ENCODE measurements at regions not wholly inside any gene's neighbourhood (a gene's known extent, or its start where the extent isn't known, plus 50 kb on each side); places are given as distances from the start of the nearest gene placed in this dataset.

DNA sequence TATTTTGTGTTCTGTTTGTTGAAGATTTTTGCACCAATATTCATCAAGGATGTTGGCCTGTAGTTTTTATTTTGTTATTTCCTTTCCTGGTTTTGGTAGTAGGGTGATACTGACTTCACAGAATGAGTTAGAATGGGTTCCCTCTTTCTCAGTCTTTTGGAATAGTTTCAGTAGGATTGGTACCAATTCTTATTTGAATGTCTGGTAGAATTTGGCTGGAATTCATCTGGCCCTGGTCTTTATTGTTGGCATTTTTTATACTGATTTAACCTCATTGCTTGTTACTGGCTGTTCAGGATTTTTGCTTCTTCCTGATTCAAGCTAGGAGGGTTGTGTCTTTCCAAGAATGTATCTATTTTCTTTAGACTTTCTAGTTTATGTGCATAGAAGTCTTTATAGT, 263.7 kb downstream of the SOX11 start:
- TF ChIP-seq, protein P1, sequence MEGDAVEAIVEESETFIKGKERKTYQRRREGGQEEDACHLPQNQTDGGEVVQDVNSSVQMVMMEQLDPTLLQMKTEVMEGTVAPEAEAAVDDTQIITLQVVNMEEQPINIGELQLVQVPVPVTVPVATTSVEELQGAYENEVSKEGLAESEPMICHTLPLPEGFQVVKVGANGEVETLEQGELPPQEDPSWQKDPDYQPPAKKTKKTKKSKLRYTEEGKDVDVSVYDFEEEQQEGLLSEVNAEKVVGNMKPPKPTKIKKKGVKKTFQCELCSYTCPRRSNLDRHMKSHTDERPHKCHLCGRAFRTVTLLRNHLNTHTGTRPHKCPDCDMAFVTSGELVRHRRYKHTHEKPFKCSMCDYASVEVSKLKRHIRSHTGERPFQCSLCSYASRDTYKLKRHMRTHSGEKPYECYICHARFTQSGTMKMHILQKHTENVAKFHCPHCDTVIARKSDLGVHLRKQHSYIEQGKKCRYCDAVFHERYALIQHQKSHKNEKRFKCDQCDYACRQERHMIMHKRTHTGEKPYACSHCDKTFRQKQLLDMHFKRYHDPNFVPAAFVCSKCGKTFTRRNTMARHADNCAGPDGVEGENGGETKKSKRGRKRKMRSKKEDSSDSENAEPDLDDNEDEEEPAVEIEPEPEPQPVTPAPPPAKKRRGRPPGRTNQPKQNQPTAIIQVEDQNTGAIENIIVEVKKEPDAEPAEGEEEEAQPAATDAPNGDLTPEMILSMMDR (IDR thresholded peaks at IDR 0.05): no peak

DNA sequence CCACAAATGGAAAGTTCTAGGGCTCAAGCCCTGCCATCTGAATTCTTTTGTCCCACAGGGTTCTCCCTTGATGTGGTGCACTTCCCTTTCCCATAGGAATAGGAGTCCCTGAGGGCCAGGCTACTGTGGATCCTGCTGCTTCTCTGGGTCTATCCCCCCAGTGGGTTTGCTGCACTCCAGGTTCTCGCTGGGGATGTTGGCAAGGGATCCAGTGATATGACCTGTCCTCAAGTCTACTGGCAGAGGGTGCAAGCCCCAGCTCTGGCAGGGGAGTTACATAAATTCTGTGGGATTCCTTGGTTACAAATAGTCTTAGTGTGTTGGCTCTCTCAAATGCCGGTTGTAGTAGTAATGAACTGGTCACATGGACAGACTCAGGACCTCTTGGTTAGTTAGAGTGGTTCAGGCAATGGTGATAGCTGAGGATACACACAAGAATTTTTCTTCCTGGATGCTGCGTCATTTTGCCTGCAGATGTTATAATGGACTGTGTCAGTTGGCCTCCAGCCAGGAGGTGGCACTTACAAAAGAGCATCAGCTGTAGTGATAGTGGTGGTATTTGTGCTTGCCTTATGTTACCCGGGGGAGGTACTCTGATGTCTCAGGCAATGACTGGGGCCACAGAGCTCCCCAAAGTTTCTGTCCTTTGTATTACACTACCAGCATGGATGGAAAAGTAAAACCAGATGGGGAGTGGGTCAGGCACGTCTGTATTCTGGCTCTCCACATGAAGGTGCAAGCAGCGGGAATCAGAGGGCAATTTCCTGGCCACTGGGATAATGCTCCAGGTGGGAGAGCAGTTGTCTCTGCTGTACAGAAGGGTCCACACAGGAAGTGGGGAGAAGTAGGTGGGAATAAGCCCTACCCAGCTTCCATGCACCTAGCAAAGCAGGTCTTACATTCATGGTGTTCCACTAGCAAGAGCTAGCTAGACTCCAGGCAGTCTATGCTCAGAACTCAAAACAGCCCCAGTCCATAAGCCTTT, 267.9 kb downstream of the SOX11 start:
- TF ChIP-seq, protein P1 (IDR thresholded peaks at IDR 0.05): no peak

DNA sequence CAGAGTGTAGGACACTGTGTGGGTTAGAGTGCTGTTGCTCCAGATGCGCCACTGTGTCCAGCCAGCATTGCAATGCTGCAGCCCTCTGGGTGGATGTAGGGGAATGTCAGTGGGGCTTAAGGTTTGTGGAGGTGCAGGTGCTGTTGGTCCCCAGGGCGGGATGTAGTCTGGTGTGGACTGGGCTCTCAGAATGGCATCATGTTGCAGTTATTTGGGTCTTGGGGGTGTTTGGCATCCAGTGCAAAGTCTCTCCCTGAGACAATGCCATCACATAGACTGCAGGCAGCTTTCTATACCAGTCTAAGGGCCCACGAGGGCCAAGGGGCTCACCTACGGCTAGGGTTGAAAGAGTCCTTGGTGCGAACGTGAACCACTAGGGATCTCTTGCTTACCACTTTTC, 275.3 kb downstream of the SOX11 start:
- TF ChIP-seq, protein P1 (IDR thresholded peaks at IDR 0.05): no peak

DNA sequence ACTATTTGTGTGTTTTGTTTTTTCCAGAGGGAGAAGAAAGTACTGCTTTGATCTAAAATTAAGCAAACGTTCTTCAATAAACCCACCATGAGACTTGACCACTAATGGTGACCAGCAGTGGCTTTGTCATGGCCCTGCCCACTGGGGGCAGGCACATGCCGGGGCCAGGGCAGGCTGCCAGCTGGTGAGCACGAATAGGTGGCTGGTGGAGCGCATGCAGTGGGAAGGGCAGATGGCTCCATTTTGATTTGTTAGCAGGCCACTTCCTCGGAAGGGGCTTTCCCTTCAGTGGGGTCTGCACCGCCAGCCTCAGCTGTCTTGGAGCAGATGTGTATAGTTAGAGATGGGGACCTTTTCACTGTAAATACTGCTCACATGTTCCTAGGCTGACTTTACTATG, 277.1 kb downstream of the SOX11 start:
- TF ChIP-seq, protein P1 (IDR thresholded peaks at IDR 0.05): no peak

DNA sequence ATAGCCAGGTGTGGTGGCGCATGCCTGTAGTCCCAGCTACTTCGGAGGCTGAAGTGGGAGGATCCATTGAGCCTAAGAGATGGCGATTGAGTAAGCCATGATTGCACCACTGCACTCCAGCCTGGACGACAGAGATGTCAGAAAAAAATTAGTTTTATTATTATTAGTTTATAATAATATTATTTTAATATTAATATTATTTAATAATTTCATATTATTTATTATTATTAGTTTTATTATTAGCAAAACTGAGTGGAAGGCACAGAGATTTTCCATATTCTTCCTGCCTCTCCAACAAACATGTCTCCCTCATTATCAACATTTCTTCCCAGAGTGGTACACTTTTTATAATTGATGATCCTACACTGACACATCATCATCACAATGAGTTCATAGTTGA, 278.2 kb downstream of the SOX11 start:
- TF ChIP-seq, protein P1 (IDR thresholded peaks at IDR 0.05): no peak

DNA sequence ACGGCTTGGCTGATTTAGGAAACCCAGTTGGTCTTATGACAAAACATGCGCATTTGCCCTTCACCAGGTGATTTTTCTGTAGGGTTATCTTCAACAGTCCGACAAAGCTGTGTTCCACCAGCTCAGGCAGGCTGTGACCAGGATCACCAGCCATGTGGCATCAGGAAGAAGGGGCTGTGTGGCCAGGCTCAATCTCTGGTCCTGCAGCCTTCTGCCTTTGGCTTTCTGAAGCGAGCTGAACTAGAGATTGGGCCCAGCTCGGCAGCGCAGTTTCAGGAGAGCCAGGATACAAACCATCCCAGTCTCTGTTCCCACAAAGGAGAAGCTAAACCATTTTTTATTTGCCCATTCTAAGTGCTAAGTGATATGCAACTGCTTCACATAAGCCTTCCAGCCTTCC, 282.3 kb downstream of the SOX11 start:
- TF ChIP-seq, protein P1 (IDR thresholded peaks at IDR 0.05): no peak

DNA sequence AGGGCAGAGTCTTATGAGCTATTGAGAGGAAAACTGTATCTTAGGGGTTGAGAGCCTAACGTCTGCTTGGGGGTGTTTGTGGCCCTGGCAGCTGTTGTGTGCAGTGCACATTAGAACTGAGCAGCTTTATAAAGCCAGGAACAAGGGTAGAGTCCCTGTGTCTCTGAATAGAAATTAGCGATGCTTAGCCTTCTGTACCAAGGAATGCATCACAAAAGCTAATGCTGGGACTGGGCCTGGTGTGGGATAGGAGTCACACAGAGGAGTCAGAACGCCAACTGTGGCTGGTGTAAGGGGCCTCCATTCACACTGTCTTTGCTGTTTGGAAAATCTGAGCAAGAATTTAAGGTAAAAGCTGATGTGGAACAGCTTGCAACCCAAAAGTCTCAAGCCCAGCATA, 283.2 kb downstream of the SOX11 start:
- TF ChIP-seq, protein P1 (IDR thresholded peaks at IDR 0.05): no peak

All from LNCAP (cell line).